ENCODE measurements at regions not wholly inside any gene's neighbourhood (a gene's known extent, or its start where the extent isn't known, plus 50 kb on each side); places are given as distances from the start of the nearest gene placed in this dataset.

GRCh38 chr3:18066899-18067582 is 324.6 kb upstream of the TBC1D5 start:
- TF ChIP-seq POLR2A (IDR thresholded peaks at IDR 0.05; ENCODE audit: low read depth, low read length) (no peak), POLR2AphosphoS5 (IDR thresholded peaks at IDR 0.05; ENCODE audit: low read depth, low read length) (no peak), TAF1 (IDR thresholded peaks at IDR 0.05; ENCODE audit: low read depth, low read length) (no peak), PAX5 (IDR thresholded peaks at IDR 0.05; ENCODE audit: insufficient read depth, low read length, severe bottlenecking) (no peak), SPI1 (IDR thresholded peaks at IDR 0.05; ENCODE audit: low read depth, low read length) (no peak)

Measured in GM12891 (cell line).